GM19025 (cell line): ENCODE measurements at regions not wholly inside any gene's neighbourhood (a gene's known extent, or its start where the extent isn't known, plus 50 kb on each side); places are given as distances from the start of the nearest gene placed in this dataset.

ENCODE experiments used
- ATAC-seq: cut with Tn5 transposase; IDR thresholded peaks from one replicate; pipeline ENCODE4 v1.9.1; 2021; ENCODE audit warnings: mild to moderate bottlenecking, low read depth, moderate library complexity; ENCODE audit not compliant: unreplicated experiment

GRCh38 chr6:134516582-134516981 lies 198.7 kb upstream of the SGK1 start:
- no peak for ATAC-seq

GRCh38 chr6:134515986-134516385 lies 198.1 kb upstream of the SGK1 start:
- no peak for ATAC-seq

GRCh38 chr6:134512981-134513391 lies 195.1 kb upstream of the SGK1 start:
- no peak for ATAC-seq

GRCh38 chr6:134511984-134512683 lies 194.2 kb upstream of the SGK1 start:
- ATAC-seq, result no peak

- no peak for ATAC-seq
Measured at GRCh38 chr6:134510920-134511319, 193.0 kb upstream of the SGK1 start.

- ATAC-seq, result no peak
Measured at GRCh38 chr6:134510142-134510541, 192.2 kb upstream of the SGK1 start.

- ATAC-seq, result no peak
Measured at GRCh38 chr6:134508862-134509498, 191.1 kb upstream of the SGK1 start.

GRCh38 chr6:134506162-134506561 lies 188.2 kb upstream of the SGK1 start:
- ATAC-seq, result no peak

- no peak for ATAC-seq
Measured at GRCh38 chr6:134503585-134504281, 185.8 kb upstream of the SGK1 start.

- no peak for ATAC-seq
Measured at GRCh38 chr6:134502614-134503549, 185.0 kb upstream of the SGK1 start.

- no peak for ATAC-seq
Measured at GRCh38 chr6:134495890-134496248, 178.0 kb upstream of the SGK1 start.

- no peak for ATAC-seq
Measured at GRCh38 chr6:134495203-134495889, 177.4 kb upstream of the SGK1 start.

GRCh38 chr6:134493789-134494188 lies 175.9 kb upstream of the SGK1 start:
- ATAC-seq, result no peak

GRCh38 chr6:134491477-134491876 lies 173.6 kb upstream of the SGK1 start:
- ATAC-seq, result no peak

GRCh38 chr6:134482593-134483270 lies 164.8 kb upstream of the SGK1 start:
- ATAC-seq, result no peak

- ATAC-seq, result no peak
Measured at GRCh38 chr6:134481966-134482365, 164.1 kb upstream of the SGK1 start.

- ATAC-seq, result no peak
Measured at GRCh38 chr6:134480593-134480992, 162.7 kb upstream of the SGK1 start.

GRCh38 chr6:134478764-134479399 lies 161.0 kb upstream of the SGK1 start:
- no peak for ATAC-seq

GRCh38 chr6:134477991-134478635 lies 160.2 kb upstream of the SGK1 start:
- no peak for ATAC-seq
